Trophoblast cell (in vitro differentiated cells and primary cell): ENCODE measurements at regions not wholly inside any gene's neighbourhood (a gene's known extent, or its start where the extent isn't known, plus 50 kb on each side); places are given as distances from the start of the nearest gene placed in this dataset.

Source experiments
- DNase-seq, 2 donors: peaks; one replicate each; pipeline ENCODE4 v3.0.0-alpha.2; 2016
- H2AFZ ChIP-seq: 2 replicates; pipeline ENCODE4 v1.6.1; 2013; ENCODE audit warnings: low read length, moderate library complexity, mild to moderate bottlenecking; ENCODE audit not compliant: insufficient read depth, poor library complexity
- H2AK5ac ChIP-seq: 2 replicates; pipeline ENCODE4 v1.6.1; 2013; ENCODE audit warnings: mild to moderate bottlenecking, low read length
- H2BK120ac ChIP-seq: 2 replicates; pipeline ENCODE4 v1.6.1; 2013; ENCODE audit warnings: low read length, mild to moderate bottlenecking, moderate library complexity; ENCODE audit not compliant: insufficient read depth, poor library complexity
- H2BK12ac ChIP-seq: 2 replicates; pipeline ENCODE4 v1.6.1; 2013; ENCODE audit warnings: mild to moderate bottlenecking, low read length, moderate library complexity
- H2BK5ac ChIP-seq: 2 replicates; pipeline ENCODE4 v1.6.1; 2013; ENCODE audit warnings: low read length, low read depth, moderate library complexity, mild to moderate bottlenecking; ENCODE audit not compliant: poor library complexity
- H3K14ac ChIP-seq: 2 replicates; pipeline ENCODE4 v1.6.1; 2013; ENCODE audit warnings: mild to moderate bottlenecking, low read length
- H3K18ac ChIP-seq: 2 replicates; pipeline ENCODE4 v1.6.1; 2013; ENCODE audit warnings: mild to moderate bottlenecking, low read length
- H3K23ac ChIP-seq: 2 replicates; pipeline ENCODE4 v1.6.1; 2013; ENCODE audit warnings: low read length
- H3K27ac ChIP-seq: 2 replicates; pipeline ENCODE4 v1.5.1; 2013; ENCODE audit warnings: low read depth, mild to moderate bottlenecking, inconsistent platforms, low read length, moderate library complexity
- H3K27me3 ChIP-seq: 2 replicates; pipeline ENCODE4 v1.6.1; 2013; ENCODE audit warnings: inconsistent platforms, mild to moderate bottlenecking, low read length, moderate library complexity; ENCODE audit not compliant: insufficient read depth
- H3K36me3 ChIP-seq, 2 experiments: 1 replicate in 1 of 2; 2 replicates in 1 of 2; pipeline ENCODE4 v1.6.1; 2013; ENCODE audit warnings: low read length in 2 of 2, mild to moderate bottlenecking in 2 of 2, moderate library complexity in 1 of 2; ENCODE audit not compliant: insufficient read depth in 2 of 2, control insufficient read depth in 1 of 2
- H3K4ac ChIP-seq: 2 replicates; pipeline ENCODE4 v1.6.1; 2013; ENCODE audit warnings: low read depth, mild to moderate bottlenecking, low read length, moderate library complexity
- H3K4me1 ChIP-seq, 2 experiments: 1 replicate in 1 of 2; 2 replicates in 1 of 2; pipeline ENCODE4 v1.6.1; 2013; ENCODE audit warnings: low read length in 2 of 2, mild to moderate bottlenecking in 2 of 2, moderate library complexity in 1 of 2; ENCODE audit not compliant: insufficient read depth in 2 of 2, control insufficient read depth in 1 of 2
- H3K4me2 ChIP-seq: 2 replicates; pipeline ENCODE4 v1.6.1; 2013; ENCODE audit warnings: inconsistent platforms, mild to moderate bottlenecking, low read length, moderate library complexity
- H3K4me3 ChIP-seq: 2 replicates; pipeline ENCODE4 v1.5.1; 2013; ENCODE audit warnings: mild to moderate bottlenecking, low read depth, low read length, inconsistent platforms
- H3K79me1 ChIP-seq: one replicate; pipeline ENCODE4 v1.6.1; 2013; ENCODE audit warnings: low read length
- H3K79me2 ChIP-seq: 2 replicates; pipeline ENCODE4 v1.6.1; 2013; ENCODE audit warnings: low read length, mild to moderate bottlenecking; ENCODE audit not compliant: control insufficient read depth, insufficient read depth, poor library complexity
- H3K9ac ChIP-seq: 2 replicates; pipeline ENCODE4 v1.6.1; 2013; ENCODE audit warnings: mild to moderate bottlenecking, low read length
- H3K9me3 ChIP-seq: 2 replicates; pipeline ENCODE4 v1.6.1; 2013; ENCODE audit warnings: low read depth, mild to moderate bottlenecking, control low read depth, inconsistent platforms, low read length; ENCODE audit not compliant: insufficient read depth
- H4K12ac ChIP-seq: 2 replicates; pipeline ENCODE4 v1.6.1; 2013; ENCODE audit warnings: low read depth, mild to moderate bottlenecking, low read length, moderate library complexity
- H4K8ac ChIP-seq: 2 replicates; pipeline ENCODE4 v1.6.1; 2013; ENCODE audit warnings: low read depth, mild to moderate bottlenecking, low read length, moderate library complexity
- H4K91ac ChIP-seq: one replicate; pipeline ENCODE4 v1.6.1; 2013; ENCODE audit warnings: low read depth, mild to moderate bottlenecking, low read length, moderate library complexity
- WGBS: extraction: QIAGEN DNeasy Blood & Tissue Kit; methylation state at CpG from one replicate; pipeline ENCODE4 v1.1.7; 2013; ENCODE audit warnings: missing lambda C conversion rate; ENCODE audit not compliant: insufficient read length, insufficient coverage; ENCODE audit errors: extremely low coverage; 5-methylcytosine and 5-hydroxymethylcytosine counted together

GRCh38 chr7:157088136-157088535 lies 50.6 kb upstream of the UBE3C start:
- Histone ChIP-seq H4K8ac (no peak overlapping the region), H3K14ac (no peak overlapping the region), H3K4me2 (no peak overlapping the region), H2BK120ac (no peak overlapping the region), H3K27me3 (no peaks in the 10 kb centered on the region), H3K4me3 (no peak overlapping the region), H2BK12ac (no peak overlapping the region), H4K91ac (no peak overlapping the region), H3K4me1 (no peaks in the 10 kb centered on the region), H3K18ac (no peak overlapping the region), H3K27ac (no peak overlapping the region), H3K9me3 (peaks cover 28% of the 10 kb centered on the region), H3K4ac (no peak overlapping the region), H3K36me3 (no peaks in the 10 kb centered on the region), H3K79me2 (no peaks in the 10 kb centered on the region), H2AFZ (no peak overlapping the region), H4K12ac (no peak overlapping the region), H3K79me1 (no peaks in the 10 kb centered on the region), H3K9ac (no peak overlapping the region), H3K23ac (no peak overlapping the region), H2AK5ac (no peak overlapping the region), H2BK5ac (no peak overlapping the region)
- no peak for DNase-seq
- WGBS: no CpG with 5 or more reads among the region's 11 CpGs
